SK-N-SH (cell line): ENCODE measurements at regions not wholly inside any gene's neighbourhood (a gene's known extent, or its start where the extent isn't known, plus 50 kb on each side); places are given as distances from the start of the nearest gene placed in this dataset.

Source experiments
- CTCF ChIA-PET: fragments of 300-600, 350-600 bp; formaldehyde crosslinking; extraction: SDS; loops from one replicate; lab custom pipeline; 2021; lab: Yijun Ruan, JAX
- POLR2A ChIA-PET: fragments of 350-600 bp; sonication (Branson Sonifier 250); formaldehyde crosslinking; extraction: SDS; loops from one replicate; lab custom pipeline; 2020; ENCODE audit warnings: antibody characterized with exemption, inconsistent platforms; lab: Yijun Ruan, JAX
- DNase-seq: peaks from one replicate; pipeline ENCODE4 v3.0.0; 2012
- H2AFZ ChIP-seq: fragments of 200-600 bp; sonication (generic); 2 replicates; pipeline ENCODE4 v1.8.1; 2016; ENCODE audit warnings: antibody characterized with exemption, mild to moderate bottlenecking, low read depth
- H3F3A ChIP-seq: fragments of 200-600 bp; sonication (generic); replicated peaks from 2 replicates; pipeline ENCODE3; 2016; ENCODE audit warnings: antibody characterized with exemption, mild to moderate bottlenecking; ENCODE audit not compliant: insufficient read depth
- H3K27ac ChIP-seq, 2 experiments: fragments of 200-500 bp in 1 of 2; fragments of 200-600 bp in 1 of 2; sonication (Bioruptor generic) in 1 of 2; sonication (generic), shearing (Covaris generic) in 1 of 2; 2 replicates each; pipeline versions ENCODE4 v1.5.1 to v1.6.1; 2014 to 2016; ENCODE audit warnings: low read depth in 2 of 2, inconsistent platforms in 1 of 2, low read length in 1 of 2, mild to moderate bottlenecking in 1 of 2, mixed read lengths in 1 of 2
- H3K27me3 ChIP-seq: fragments of 200-600 bp; sonication (generic), shearing (Covaris generic); 2 replicates; pipeline ENCODE4 v1.6.1; 2016; ENCODE audit warnings: mixed run types; ENCODE audit not compliant: insufficient read depth
- H3K36me3 ChIP-seq, 2 experiments: fragments of 200-500 bp in 1 of 2; fragments of 200-600 bp in 1 of 2; sonication (Bioruptor generic) in 1 of 2; sonication (generic) in 1 of 2; replicated peaks in 1 of 2; 2 replicates each; pipeline versions ENCODE3 to v1.5.1; 2014 to 2016; ENCODE audit warnings: low read length in 1 of 2, mild to moderate bottlenecking in 1 of 2; ENCODE audit not compliant: insufficient read depth in 2 of 2, control insufficient read depth in 1 of 2
- H3K4me1 ChIP-seq, 2 experiments: fragments of 200-500 bp in 1 of 2; fragments of 200-600 bp in 1 of 2; sonication (Bioruptor generic) in 1 of 2; sonication (generic), shearing (Covaris generic) in 1 of 2; 2 replicates each; pipeline versions ENCODE4 v1.5.1 to v1.6.1; 2014 to 2016; ENCODE audit warnings: low read depth in 1 of 2, low read length in 1 of 2, mixed run types in 1 of 2; ENCODE audit not compliant: insufficient read depth in 2 of 2, control insufficient read depth in 1 of 2
- H3K4me2 ChIP-seq: fragments of 200-600 bp; sonication (generic), shearing (Covaris generic); 2 replicates; pipeline ENCODE4 v1.6.1; 2017; ENCODE audit warnings: mixed run types
- H3K4me3 ChIP-seq, 2 experiments: fragments of 200-500 bp in 1 of 2; fragments of 200-600 bp in 1 of 2; sonication (Bioruptor generic) in 1 of 2; sonication (generic), shearing (Covaris generic) in 1 of 2; 2 replicates each; pipeline versions ENCODE4 v1.5.1 to v1.8.1; 2014 to 2016; ENCODE audit warnings: low read depth in 2 of 2, inconsistent platforms in 1 of 2, low read length in 1 of 2, mild to moderate bottlenecking in 1 of 2, mixed read lengths in 1 of 2, moderate library complexity in 1 of 2
- H3K79me2 ChIP-seq: fragments of 200-600 bp; sonication (generic); 2 replicates; pipeline ENCODE4 v1.8.1; 2017; ENCODE audit warnings: mild to moderate bottlenecking; ENCODE audit not compliant: insufficient read depth
- H3K9ac ChIP-seq: fragments of 200-600 bp; sonication (generic); 2 replicates; pipeline ENCODE4 v1.6.1; 2017; ENCODE audit warnings: mixed run types
- H3K9me2 ChIP-seq: fragments of 200-600 bp; sonication (generic); 2 replicates; pipeline ENCODE4 v1.6.1; 2017; ENCODE audit warnings: mixed run types
- H3K9me3 ChIP-seq: fragments of 200-600 bp; sonication (generic); 2 replicates; pipeline ENCODE4 v1.6.1; 2017; ENCODE audit warnings: mixed run types, mild to moderate bottlenecking, moderate library complexity
- H4K20me1 ChIP-seq: fragments of 200-600 bp; sonication (generic); 2 replicates; pipeline ENCODE4 v1.6.1; 2017; ENCODE audit warnings: mild to moderate bottlenecking, mixed run types; ENCODE audit not compliant: insufficient read depth
- CHD2 ChIP-seq: fragments of 150-350 bp; IDR thresholded peaks from 2 replicates; pipeline ENCODE4 v1.6.1; 2018; ENCODE audit warnings: low read length; ENCODE audit not compliant: partially characterized antibody
- ELF1 ChIP-seq: IDR thresholded peaks from 2 replicates; pipeline ENCODE4 v1.4.0; 2012
- EP300 ChIP-seq, 2 experiments: IDR thresholded peaks; 2 replicates each; pipeline versions ENCODE4 v1.4.0 to v1.6.1; 2012; ENCODE audit warnings: borderline replicate concordance in 1 of 2, low read depth in 1 of 2, low read length in 1 of 2
- EZH2phosphoT487 ChIP-seq: fragments of 200-600 bp; sonication (generic); IDR thresholded peaks from 2 replicates; pipeline ENCODE4 v1.6.1; 2017; ENCODE audit warnings: low read depth, mixed run types, mild to moderate bottlenecking, antibody characterized with exemption, moderate library complexity, borderline replicate concordance
- FOSL2 ChIP-seq: IDR thresholded peaks from 2 replicates; pipeline ENCODE4 v1.4.0; 2012; ENCODE audit warnings: low read depth, mild to moderate bottlenecking, moderate library complexity, borderline replicate concordance
- FOXJ3 ChIP-seq: sonication (generic); formaldehyde crosslinking; IDR thresholded peaks from 2 replicates; pipeline ENCODE4 v1.5.1; 2020; ENCODE audit warnings: mild to moderate bottlenecking, missing genetic modification reagents
- FOXM1 ChIP-seq: IDR thresholded peaks from 2 replicates; pipeline ENCODE4 v1.4.0; 2012; ENCODE audit warnings: low read depth, mild to moderate bottlenecking
- GATA2 ChIP-seq: sonication (generic); formaldehyde crosslinking; IDR thresholded peaks from 2 replicates; pipeline ENCODE4 v1.5.0; 2020; ENCODE audit warnings: mild to moderate bottlenecking, missing genetic modification reagents
- POLR2AphosphoS5 ChIP-seq: IDR thresholded peaks from 2 replicates; pipeline ENCODE4 v1.6.1; 2012; ENCODE audit warnings: low read depth, low read length
- RAD21 ChIP-seq: IDR thresholded peaks from 2 replicates; pipeline ENCODE4 v1.6.1; 2012; ENCODE audit warnings: mild to moderate bottlenecking, low read length
- RCOR1 ChIP-seq: fragments of 150-350 bp; IDR thresholded peaks from 2 replicates; pipeline ENCODE4 v1.6.1; 2017; ENCODE audit warnings: antibody characterized with exemption, low read length
- TEAD4 ChIP-seq: IDR thresholded peaks from 2 replicates; pipeline ENCODE4 v1.4.0; 2012; ENCODE audit warnings: mild to moderate bottlenecking, borderline replicate concordance; ENCODE audit not compliant: insufficient read depth
- USF1 ChIP-seq: IDR thresholded peaks from 2 replicates; pipeline ENCODE4 v1.4.0; 2012; ENCODE audit warnings: low read depth, borderline replicate concordance
- ZBTB33 ChIP-seq: IDR thresholded peaks from 2 replicates; pipeline ENCODE4 v1.4.0; 2012; ENCODE audit warnings: low read depth, borderline replicate concordance
- WGBS: methylation state at CpG from one replicate; pipeline ENCODE4 v1.1.6; 2017; ENCODE audit warnings: low lambda C conversion rate; 5-methylcytosine and 5-hydroxymethylcytosine counted together
- TF ChIP-seq, protein P1 (sequence below): IDR thresholded peaks from 2 replicates; pipeline ENCODE4 v1.4.0; 2012; ENCODE audit warnings: low read depth

- no peaks in the 10 kb centered on the region for H4K20me1 ChIP-seq
- TF ChIP-seq POLR2AphosphoS5: no peak
- no peak for TF ChIP-seq USF1
- TF ChIP-seq GATA2: no peak
- TF ChIP-seq, protein P1, sequence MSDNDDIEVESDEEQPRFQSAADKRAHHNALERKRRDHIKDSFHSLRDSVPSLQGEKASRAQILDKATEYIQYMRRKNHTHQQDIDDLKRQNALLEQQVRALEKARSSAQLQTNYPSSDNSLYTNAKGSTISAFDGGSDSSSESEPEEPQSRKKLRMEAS: no peak
- TF ChIP-seq FOSL2: no peak
- no peak for TF ChIP-seq ELF1
- no peak for TF ChIP-seq RCOR1
- no peak for DNase-seq
- no peak overlapping the region for H2AFZ ChIP-seq
- H3K9me2 ChIP-seq: no peaks in the 10 kb centered on the region
- H3K27ac ChIP-seq: no peak overlapping the region
- peaks cover 0 to 4% of the 10 kb centered on the region in 2 experiments; a peak in 2 of 4 replicates for H3K4me1 ChIP-seq
- no peak overlapping the region for H3K9ac ChIP-seq
- ChIA-PET POLR2A (no interaction called here), CTCF (no interaction called here)
- 94% methylated on average over 1 of the region's 1 CpG for WGBS
- H3K4me2 ChIP-seq: no peak overlapping the region
- H3F3A ChIP-seq: no peaks in the 10 kb centered on the region
- no peaks in the 10 kb centered on the region for H3K9me3 ChIP-seq
- peaks cover 0 to 3% of the 10 kb centered on the region in 2 experiments for H3K36me3 ChIP-seq
- H3K27me3 ChIP-seq: no peaks in the 10 kb centered on the region
- no peaks in the 10 kb centered on the region for H3K79me2 ChIP-seq
- H3K4me3 ChIP-seq: no peak overlapping the region
Measured at GRCh38 chr1:183726825-183727224, 73.7 kb upstream of the APOBEC4 start.

- Histone ChIP-seq H3F3A (no peaks in the 10 kb centered on the region), H3K9ac (no peak overlapping the region), H4K20me1 (no peaks in the 10 kb centered on the region), H3K27ac (no peak overlapping the region), H3K27me3 (no peaks in the 10 kb centered on the region), H3K4me1 (no peaks in the 10 kb centered on the region; a peak in 1 of 4 replicates), H3K36me3 (peaks cover 0 to 3% of the 10 kb centered on the region in 2 experiments), H3K79me2 (no peaks in the 10 kb centered on the region), H3K9me2 (no peaks in the 10 kb centered on the region), H3K9me3 (no peaks in the 10 kb centered on the region), H3K4me3 (no peak overlapping the region), H2AFZ (no peak overlapping the region), H3K4me2 (no peak overlapping the region)
- WGBS: 87% methylated on average over 4 of the region's 5 CpGs
- TF ChIP-seq RCOR1 (no peak), FOXM1 (no peak), CHD2 (no peak), EP300 (IDR thresholded peaks at IDR 0.05; ENCODE audit: borderline replicate concordance in 1 of 2, low read depth in 1 of 2, low read length in 1 of 2) (no peak), FOSL2 (no peak), TEAD4 (no peak), RAD21 (no peak), FOXJ3 (CRISPR knock-in tag) (no peak), POLR2AphosphoS5 (no peak), USF1 (no peak), GATA2 (no peak), ZBTB33 (no peak), EZH2phosphoT487 (no peak)
- ChIA-PET CTCF (no interaction called here), POLR2A (no interaction called here)
- no peak for DNase-seq
Measured at GRCh38 chr1:183724350-183725042, 71.4 kb upstream of the APOBEC4 start.
